ENCODE measurements at regions not wholly inside any gene's neighbourhood (a gene's known extent, or its start where the extent isn't known, plus 50 kb on each side); places are given as distances from the start of the nearest gene placed in this dataset.
A peak's percentile ranks its signal among the peaks of the same experiment; 100 is the strongest.

DNA sequence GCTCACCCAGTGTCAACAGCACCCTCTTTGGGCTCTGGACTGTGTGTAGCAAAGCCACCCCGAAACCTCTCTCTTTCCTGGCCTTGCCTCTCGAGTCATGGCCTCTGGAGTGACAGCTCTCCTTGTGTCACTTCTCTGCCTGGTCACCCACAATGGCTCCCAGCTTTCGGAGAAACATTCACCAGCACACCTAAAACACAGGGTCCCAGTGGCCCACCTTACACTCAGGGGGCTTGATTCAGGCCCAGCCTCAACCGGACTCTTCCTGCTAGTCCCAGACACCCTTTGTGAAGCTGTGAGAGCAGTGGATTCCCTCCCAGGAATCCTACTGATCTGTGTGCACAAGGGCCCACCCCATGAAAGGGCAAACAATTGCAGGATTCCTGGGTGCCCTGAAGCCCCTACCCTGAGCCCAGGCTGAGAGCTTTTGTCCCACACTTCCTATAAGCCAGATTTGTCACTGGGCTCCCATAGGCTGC is 137.2 kb upstream of the HAAO start:
- no CpG with 5 or more reads among the region's 4 CpGs for WGBS, 2 donors (ENCODE audit: extremely low coverage in 2 of 2, insufficient read length in 2 of 2, insufficient replicate concordance in 1 of 2)

DNA sequence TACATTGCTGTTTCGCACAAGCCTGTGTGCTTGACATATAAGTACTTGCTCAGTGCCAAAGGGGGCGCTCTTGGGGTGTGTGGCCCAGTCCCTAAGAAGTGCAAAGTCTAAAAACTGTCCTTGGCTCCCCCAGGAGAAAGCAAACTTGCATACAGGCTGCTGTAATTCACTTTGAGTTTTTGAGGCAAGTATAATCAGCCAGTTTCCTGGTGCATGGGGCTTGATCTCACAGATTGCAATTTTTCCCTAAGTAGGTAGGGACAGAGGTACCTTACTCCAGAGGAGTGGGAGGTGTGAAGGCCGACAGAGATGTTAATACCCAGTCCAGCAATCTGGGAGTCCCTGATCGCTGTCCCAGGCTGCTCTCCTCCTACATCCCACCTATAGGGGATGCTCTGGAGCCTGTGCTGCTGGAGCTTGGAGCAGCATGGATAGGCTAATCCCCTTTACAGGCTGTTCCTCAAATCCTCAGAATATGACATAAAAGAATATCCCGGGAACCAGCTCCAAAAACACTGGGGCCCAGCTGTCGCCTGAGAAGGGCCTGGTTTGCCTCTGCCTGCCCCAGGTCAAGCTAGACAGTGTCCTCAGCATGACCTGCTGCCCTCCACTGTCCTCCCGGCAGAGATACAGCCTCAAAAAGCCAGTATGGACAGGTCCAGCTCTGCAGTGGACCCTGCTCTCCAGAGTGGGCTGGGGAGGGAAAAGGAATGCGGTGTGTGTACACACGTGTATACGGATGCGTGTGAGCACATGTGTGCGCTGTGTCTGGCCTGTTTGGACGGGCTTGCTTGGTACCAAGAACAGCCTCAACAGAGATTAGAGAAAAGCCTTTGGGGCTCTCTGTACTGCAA is 136.5 kb upstream of the HAAO start:
- Histone ChIP-seq H3K27me3 (ENCODE audit: control insufficient read depth in 3 of 3, insufficient read depth in 3 of 3, low read depth in 1 of 3, low read length in 3 of 3) (no peaks in the 10 kb centered on the region), H2BK15ac (ENCODE audit: low read length) (peak overlapping the region; percentile 29), H3K4me1 (ENCODE audit: control insufficient read depth in 2 of 2, insufficient read depth in 1 of 2, low read depth in 1 of 2, low read length in 2 of 2) (peaks cover 58 to 60% of the 10 kb centered on the region in 2 donors), H2AFZ (ENCODE audit: low read length) (peak overlapping the region; percentile 79), H2BK120ac (ENCODE audit: low read depth, low read length) (no peak overlapping the region), H2AK5ac (ENCODE audit: low read depth, low read length) (peak overlapping the region; percentile 64), H3K36me3 (replicated peaks in 1 of 2; ENCODE audit: control insufficient read depth in 2 of 2, insufficient read depth in 2 of 2, low read length in 2 of 2) (no peaks in the 10 kb centered on the region), H2BK12ac (ENCODE audit: low read length) (peak overlapping the region; percentile 26), H3K9ac (ENCODE audit: low read depth, low read length, poor library complexity) (peak overlapping the region; percentile 52), H3K23ac (ENCODE audit: low read depth, low read length, poor library complexity) (no peak overlapping the region), H3K4ac (ENCODE audit: low read length) (peak overlapping the region; percentile 31), H3K4me3 (ENCODE audit: low read length in 2 of 2) (no peak overlapping the region), H3K9me3 (replicated peaks in 1 of 2; ENCODE audit: control insufficient read depth in 2 of 2, insufficient read depth in 1 of 2, low read depth in 1 of 2, low read length in 2 of 2) (no peaks in the 10 kb centered on the region), H3K14ac (ENCODE audit: low read length) (no peak overlapping the region), H4K91ac (ENCODE audit: low read depth, low read length, poor library complexity) (no peak overlapping the region), H3K18ac (ENCODE audit: low read length) (peak overlapping the region; percentile 91), H3K4me2 (ENCODE audit: insufficient read depth, low read length, poor library complexity, severe bottlenecking) (no peak overlapping the region), H3K79me1 (ENCODE audit: low read depth, low read length) (no peaks in the 10 kb centered on the region), H3K27ac (replicated peaks; ENCODE audit: low read length) (peak overlapping the region; percentile 77), H4K8ac (ENCODE audit: low read depth, low read length) (no peak overlapping the region), H2BK5ac (ENCODE audit: low read length) (no peak overlapping the region)
- no CpG with 5 or more reads among the region's 13 CpGs for WGBS, 2 donors (ENCODE audit: extremely low coverage in 2 of 2, insufficient read length in 2 of 2, insufficient replicate concordance in 1 of 2)
- DNase-seq (ENCODE audit: low spot score): peak; percentile 42

More for the DNA sequence above, 137.2 kb upstream of the HAAO start:
- H3K4me3 ChIP-seq (ENCODE audit: low read length in 2 of 2): no peak overlapping the region
- no peak overlapping the region for H3K23ac ChIP-seq (ENCODE audit: low read depth, low read length, poor library complexity)
- H2BK5ac ChIP-seq (ENCODE audit: low read length): no peak overlapping the region
- H3K4ac ChIP-seq (ENCODE audit: low read length): no peak overlapping the region
- H3K18ac ChIP-seq (ENCODE audit: low read length): peak overlapping the region; percentile 91
- no peak overlapping the region for H3K4me2 ChIP-seq (ENCODE audit: insufficient read depth, low read length, poor library complexity, severe bottlenecking)
- no peaks in the 10 kb centered on the region for H3K36me3 ChIP-seq (replicated peaks in 1 of 2; ENCODE audit: control insufficient read depth in 2 of 2, insufficient read depth in 2 of 2, low read length in 2 of 2)
- H2BK12ac ChIP-seq (ENCODE audit: low read length): peak overlapping the region; percentile 26
- H2BK120ac ChIP-seq (ENCODE audit: low read depth, low read length): peak overlapping the region; percentile 13
- peak overlapping the region; percentile 29 for H2BK15ac ChIP-seq (ENCODE audit: low read length)
- DNase-seq (ENCODE audit: low spot score): no peak
- peak overlapping the region; percentile 79 for H2AFZ ChIP-seq (ENCODE audit: low read length)
- H3K4me1 ChIP-seq (ENCODE audit: control insufficient read depth in 2 of 2, insufficient read depth in 1 of 2, low read depth in 1 of 2, low read length in 2 of 2): peaks cover 54 to 57% of the 10 kb centered on the region in 2 donors
- no peaks in the 10 kb centered on the region for H3K79me1 ChIP-seq (ENCODE audit: low read depth, low read length)
- H4K91ac ChIP-seq (ENCODE audit: low read depth, low read length, poor library complexity): no peak overlapping the region
- no peaks in the 10 kb centered on the region for H3K9me3 ChIP-seq (replicated peaks in 1 of 2; ENCODE audit: control insufficient read depth in 2 of 2, insufficient read depth in 1 of 2, low read depth in 1 of 2, low read length in 2 of 2)
- no peak overlapping the region for H3K27ac ChIP-seq (replicated peaks; ENCODE audit: low read length)
- H3K9ac ChIP-seq (ENCODE audit: low read depth, low read length, poor library complexity): no peak overlapping the region
- H3K14ac ChIP-seq (ENCODE audit: low read length): no peak overlapping the region
- no peaks in the 10 kb centered on the region for H3K27me3 ChIP-seq (ENCODE audit: control insufficient read depth in 3 of 3, insufficient read depth in 3 of 3, low read depth in 1 of 3, low read length in 3 of 3)
- H4K8ac ChIP-seq (ENCODE audit: low read depth, low read length): no peak overlapping the region
- H2AK5ac ChIP-seq (ENCODE audit: low read depth, low read length): peak overlapping the region; percentile 64

DNA sequence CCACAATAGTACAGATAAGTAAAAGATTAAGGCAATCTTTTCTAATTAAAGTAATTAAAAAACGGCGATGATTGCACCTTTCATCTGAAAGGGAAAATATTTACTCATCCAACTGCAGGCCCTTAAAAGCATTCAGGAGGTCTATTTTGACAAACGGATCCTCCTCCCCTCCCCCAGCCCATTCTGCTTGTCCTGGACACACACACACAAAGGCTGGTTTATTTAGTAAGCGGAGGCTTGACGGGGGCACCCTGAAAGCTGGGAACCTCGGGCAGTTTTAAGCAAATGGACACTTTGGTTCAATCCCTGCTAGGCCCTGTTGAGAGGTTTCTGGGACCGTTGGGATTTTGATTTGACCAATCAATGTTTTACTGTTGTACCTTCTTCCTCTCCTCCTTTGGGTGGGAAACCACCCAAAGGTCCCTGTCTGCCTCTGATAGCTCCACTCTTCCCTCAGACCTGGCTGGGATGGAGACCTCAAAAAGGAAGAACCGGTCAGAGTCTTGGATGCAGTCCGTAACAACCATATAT is 135.8 kb upstream of the HAAO start:
- no CpG with 5 or more reads among the region's 9 CpGs for whole genome bisulfite sequencing, 2 donors (ENCODE audit: extremely low coverage in 2 of 2, insufficient read length in 2 of 2, insufficient replicate concordance in 1 of 2)
- Histone ChIP-seq H3K9me3 (replicated peaks in 1 of 2; ENCODE audit: control insufficient read depth in 2 of 2, insufficient read depth in 1 of 2, low read depth in 1 of 2, low read length in 2 of 2) (no peaks in the 10 kb centered on the region), H2BK15ac (ENCODE audit: low read length) (no peak overlapping the region), H3K23ac (ENCODE audit: low read depth, low read length, poor library complexity) (no peak overlapping the region), H2AK5ac (ENCODE audit: low read depth, low read length) (peak overlapping the region; percentile 11), H3K27ac (replicated peaks; ENCODE audit: low read length) (peak overlapping the region; percentile 77), H3K4me2 (ENCODE audit: insufficient read depth, low read length, poor library complexity, severe bottlenecking) (no peak overlapping the region), H3K4me3 (ENCODE audit: low read length in 2 of 2) (no peak overlapping the region), H3K36me3 (replicated peaks in 1 of 2; ENCODE audit: control insufficient read depth in 2 of 2, insufficient read depth in 2 of 2, low read length in 2 of 2) (no peaks in the 10 kb centered on the region), H3K27me3 (ENCODE audit: control insufficient read depth in 3 of 3, insufficient read depth in 3 of 3, low read depth in 1 of 3, low read length in 3 of 3) (no peaks in the 10 kb centered on the region), H3K4ac (ENCODE audit: low read length) (no peak overlapping the region), H3K14ac (ENCODE audit: low read length) (no peak overlapping the region), H2AFZ (ENCODE audit: low read length) (peak overlapping the region; percentile 79), H3K79me1 (ENCODE audit: low read depth, low read length) (no peaks in the 10 kb centered on the region), H4K91ac (ENCODE audit: low read depth, low read length, poor library complexity) (no peak overlapping the region), H4K8ac (ENCODE audit: low read depth, low read length) (no peak overlapping the region), H3K9ac (ENCODE audit: low read depth, low read length, poor library complexity) (no peak overlapping the region), H3K4me1 (ENCODE audit: control insufficient read depth in 2 of 2, insufficient read depth in 1 of 2, low read depth in 1 of 2, low read length in 2 of 2) (peaks cover 64 to 66% of the 10 kb centered on the region in 2 donors), H3K18ac (ENCODE audit: low read length) (peak overlapping the region; percentile 66), H2BK5ac (ENCODE audit: low read length) (no peak overlapping the region), H2BK12ac (ENCODE audit: low read length) (no peak overlapping the region), H2BK120ac (ENCODE audit: low read depth, low read length) (no peak overlapping the region)
- DNase-seq (ENCODE audit: low spot score): no peak

Measured in neuronal stem cell (in vitro differentiated cells).